ENCODE measurements at regions not wholly inside any gene's neighbourhood (a gene's known extent, or its start where the extent isn't known, plus 50 kb on each side); places are given as distances from the start of the nearest gene placed in this dataset.
A peak's percentile ranks its signal among the peaks of the same experiment; 100 is the strongest.

- CTCF ChIA-PET, result no interaction called here
Measured at GRCh38 chr15:94040541-94041248, 190.7 kb upstream of the MCTP2 start.

GRCh38 chr15:94036156-94036555, 195.2 kb upstream of the MCTP2 start:
- Histone ChIP-seq H3K27ac (ENCODE audit: low read depth, low read length) (no peak overlapping the region), H3K4me3 (replicated peaks in 1 of 2; ENCODE audit: low read depth in 1 of 2, low read length in 2 of 2) (no peak overlapping the region), H2AFZ (ENCODE audit: low read depth, low read length, poor library complexity, severe bottlenecking) (no peak overlapping the region), H4K20me1 (ENCODE audit: insufficient read depth) (no peaks in the 10 kb centered on the region), H3K9me2 (ENCODE audit: insufficient read depth) (no peaks in the 10 kb centered on the region), H3K27me3 (ENCODE audit: insufficient read depth, low read length) (peaks cover 8% of the 10 kb centered on the region; the same call in 1 of the 2 replicates), H3K9me3 (ENCODE audit: control insufficient read depth in 1 of 2, insufficient read depth in 1 of 2, low read depth in 1 of 2, low read length in 2 of 2) (no peaks in the 10 kb centered on the region), H3K4me1 (ENCODE audit: control insufficient read depth in 1 of 2, insufficient read depth in 2 of 2, low read length in 2 of 2) (no peaks in the 10 kb centered on the region), H3K4me2 (ENCODE audit: low read length) (no peak overlapping the region), H3K9ac (ENCODE audit: low read length) (no peak overlapping the region), H3K79me2 (ENCODE audit: insufficient read depth, low read length) (no peaks in the 10 kb centered on the region), H3K36me3 (ENCODE audit: control insufficient read depth in 1 of 2, insufficient read depth in 2 of 2, low read length in 2 of 2) (no peaks in the 10 kb centered on the region)
- CTCF ChIA-PET, result no interaction called here
- no peak for ATAC-seq
- BruUV-seq (replicated peaks), result no TSS peak
- intact Hi-C loops (cut with micrococcal nuclease), result no loop called here
- RAD21 ChIA-PET (ENCODE audit: low non-redundant PET in 1 of 2, low total read pairs in 2 of 2, uncharacterized antibody in 2 of 2, unreplicated experiment in 2 of 2), result no interaction called here
- POLR2A ChIA-PET, result no interaction called here
- no peak for DNase-seq (ENCODE audit: low read depth, low spot score)
- TF ChIP-seq EZH2phosphoT487 (IDR thresholded peaks at IDR 0.05; ENCODE audit: borderline replicate concordance) (no peak), EZH2 (IDR thresholded peaks at IDR 0.05) (no peak), POLR2A (IDR thresholded peaks at IDR 0.05; ENCODE audit: borderline replicate concordance, extremely low read depth, insufficient read depth, insufficient read length) (no peak), JUND (IDR thresholded peaks at IDR 0.05) (no peak), CTCF (IDR thresholded peaks at IDR 0.05 in 2 of 3, conservative IDR thresholded peaks at IDR 0.05 in 1 of 3; ENCODE audit: borderline replicate concordance in 1 of 3, insufficient read depth in 1 of 3, low read depth in 2 of 3, low read length in 2 of 3) (no peak), CEBPB (IDR thresholded peaks at IDR 0.05; ENCODE audit: low read depth) (no peak), RAD21 (IDR thresholded peaks at IDR 0.05; ENCODE audit: low read depth) (no peak), SP1 (IDR thresholded peaks at IDR 0.05; ENCODE audit: low read depth) (no peak), ZFX (IDR thresholded peaks at IDR 0.05) (no peak), YY1 (IDR thresholded peaks at IDR 0.05; ENCODE audit: extremely low read depth, insufficient replicate concordance, low read depth, low read length) (no peak)

More at GRCh38 chr15:94040541-94041248, 190.7 kb upstream of the MCTP2 start:
- ChIA-PET RAD21 (ENCODE audit: low non-redundant PET in 1 of 2, low total read pairs in 2 of 2, uncharacterized antibody in 2 of 2, unreplicated experiment in 2 of 2) (no interaction called here), POLR2A (no interaction called here)
- no peak for ATAC-seq
- Histone ChIP-seq H3K27ac (ENCODE audit: low read depth, low read length) (no peak overlapping the region), H3K9me3 (ENCODE audit: control insufficient read depth in 1 of 2, insufficient read depth in 1 of 2, low read depth in 1 of 2, low read length in 2 of 2) (no peaks in the 10 kb centered on the region), H4K20me1 (ENCODE audit: insufficient read depth) (no peaks in the 10 kb centered on the region), H3K79me2 (ENCODE audit: insufficient read depth, low read length) (no peaks in the 10 kb centered on the region), H2AFZ (ENCODE audit: low read depth, low read length, poor library complexity, severe bottlenecking) (no peak overlapping the region), H3K27me3 (ENCODE audit: insufficient read depth, low read length) (no peaks in the 10 kb centered on the region), H3K4me3 (replicated peaks in 1 of 2; ENCODE audit: low read depth in 1 of 2, low read length in 2 of 2) (no peak overlapping the region), H3K9ac (ENCODE audit: low read length) (no peak overlapping the region), H3K9me2 (ENCODE audit: insufficient read depth) (no peaks in the 10 kb centered on the region), H3K4me2 (ENCODE audit: low read length) (no peak overlapping the region), H3K4me1 (ENCODE audit: control insufficient read depth in 1 of 2, insufficient read depth in 2 of 2, low read length in 2 of 2) (no peaks in the 10 kb centered on the region), H3K36me3 (ENCODE audit: control insufficient read depth in 1 of 2, insufficient read depth in 2 of 2, low read length in 2 of 2) (no peaks in the 10 kb centered on the region)
- no TSS peak for BruUV-seq (replicated peaks)
- DNase-seq (ENCODE audit: low read depth, low spot score), result no peak
- TF ChIP-seq CTCF (IDR thresholded peaks at IDR 0.05 in 2 of 3, conservative IDR thresholded peaks at IDR 0.05 in 1 of 3; ENCODE audit: borderline replicate concordance in 1 of 3, insufficient read depth in 1 of 3, low read depth in 2 of 3, low read length in 2 of 3), result peak in 1 of 3 experiments; percentile 31; a peak in 1 of 6 replicates
- no peak for TF ChIP-seq CEBPB (IDR thresholded peaks at IDR 0.05; ENCODE audit: low read depth)
- intact Hi-C loops (cut with micrococcal nuclease), result no loop called here
